ENCODE measurements at regions not wholly inside any gene's neighbourhood (a gene's known extent, or its start where the extent isn't known, plus 50 kb on each side); places are given as distances from the start of the nearest gene placed in this dataset.

GRCh38 chr11:105315287-105315686 lies 175.7 kb upstream of the CARD18 start:
- TF ChIP-seq GATA2 (IDR thresholded peaks at IDR 0.05; ENCODE audit: low read depth, low read length) (no peak), GATA3 (IDR thresholded peaks at IDR 0.05; ENCODE audit: low read depth, low read length) (no peak)
